K562 (cell line): ENCODE measurements at regions not wholly inside any gene's neighbourhood (a gene's known extent, or its start where the extent isn't known, plus 50 kb on each side); places are given as distances from the start of the nearest gene placed in this dataset.

Source experiments
- C11orf30 ChIP-seq: fragments of 450-650 bp; IDR thresholded peaks from 2 replicates; pipeline ENCODE4 v1.6.1; 2016; ENCODE audit warnings: low read depth, mild to moderate bottlenecking
- EHMT2 ChIP-seq: fragments of 450-650 bp; IDR thresholded peaks from 2 replicates; pipeline ENCODE4 v1.6.1; 2018; ENCODE audit warnings: antibody characterized with exemption
- HDAC1 ChIP-seq, 2 experiments: fragments of 450-650 bp; IDR thresholded peaks; 2 replicates each; pipeline ENCODE4 v1.6.1; 2016 to 2017; ENCODE audit warnings: inconsistent platforms in 1 of 2, mild to moderate bottlenecking in 1 of 2, moderate library complexity in 1 of 2
- MBD2 ChIP-seq: sonication (generic); IDR thresholded peaks from 2 replicates; pipeline ENCODE4 v1.6.1; 2016; ENCODE audit warnings: low read depth, borderline replicate concordance
- MYC ChIP-seq, 2 experiments: fragments of 250-450 bp in 1 of 2; sonication (Bioruptor Pico) in 1 of 2; IDR thresholded peaks; 2 replicates each; pipeline versions ENCODE4 v1.5.1 to v1.6.1; 2012 to 2021; ENCODE audit warnings: low read depth in 2 of 2, borderline replicate concordance in 1 of 2, improper control_type of control experiment in 1 of 2, low read length in 1 of 2, mild to moderate bottlenecking in 1 of 2, moderate library complexity in 1 of 2
- PHF8 ChIP-seq: fragments of 200-600 bp; sonication (generic); IDR thresholded peaks from 2 replicates; pipeline ENCODE4 v1.6.1; 2012; ENCODE audit warnings: mixed run types, mild to moderate bottlenecking, inconsistent platforms, low read length, moderate library complexity, borderline replicate concordance
- POU5F1 ChIP-seq: fragments of 150-350 bp; IDR thresholded peaks from 2 replicates; pipeline ENCODE4 v1.6.1; 2014; ENCODE audit warnings: borderline replicate concordance, low read length, low read depth, mild to moderate bottlenecking; ENCODE audit not compliant: partially characterized antibody
- PRPF4 ChIP-seq: fragments of 200-400 bp; formaldehyde crosslinking; IDR thresholded peaks from one replicate; pipeline ENCODE4 v1.6.1; 2017; ENCODE audit warnings: low read length, low read depth, mild to moderate bottlenecking; ENCODE audit not compliant: insufficient read depth, poor library complexity, severe bottlenecking
- SP2 ChIP-seq: IDR thresholded peaks from 2 replicates; pipeline ENCODE4 v1.6.1; 2011; ENCODE audit warnings: mild to moderate bottlenecking, low read depth, low read length, moderate library complexity; ENCODE audit not compliant: poor library complexity, severe bottlenecking; ENCODE audit errors: extremely low read depth
- ZNF165 ChIP-seq: fragments of 250-450 bp; sonication (Bioruptor Pico); IDR thresholded peaks from 2 replicates; pipeline ENCODE4 v1.4.0; 2020; ENCODE audit warnings: borderline replicate concordance
- ZNF717 ChIP-seq: fragments of 250-450 bp; sonication (Bioruptor Pico); IDR thresholded peaks from 2 replicates; pipeline ENCODE4 v1.5.0; 2021
- TF ChIP-seq, protein P1 (sequence below): sonication (generic); formaldehyde crosslinking; IDR thresholded peaks from 2 replicates; pipeline ENCODE4 v1.8.0; 2022; ENCODE audit warnings: missing genetic modification reagents, mild to moderate bottlenecking, moderate library complexity, borderline replicate concordance
- TF ChIP-seq, protein P2 (sequence below), 2 experiments: fragments of 450-650 bp in 1 of 2; IDR thresholded peaks; 2 replicates each; pipeline ENCODE4 v1.6.1; 2011 to 2017; ENCODE audit warnings: low read depth in 2 of 2, antibody characterized with exemption in 1 of 2, borderline replicate concordance in 1 of 2, low read length in 1 of 2, mild to moderate bottlenecking in 1 of 2, mixed read lengths in 1 of 2; ENCODE audit not compliant: control insufficient read depth in 1 of 2

DNA sequence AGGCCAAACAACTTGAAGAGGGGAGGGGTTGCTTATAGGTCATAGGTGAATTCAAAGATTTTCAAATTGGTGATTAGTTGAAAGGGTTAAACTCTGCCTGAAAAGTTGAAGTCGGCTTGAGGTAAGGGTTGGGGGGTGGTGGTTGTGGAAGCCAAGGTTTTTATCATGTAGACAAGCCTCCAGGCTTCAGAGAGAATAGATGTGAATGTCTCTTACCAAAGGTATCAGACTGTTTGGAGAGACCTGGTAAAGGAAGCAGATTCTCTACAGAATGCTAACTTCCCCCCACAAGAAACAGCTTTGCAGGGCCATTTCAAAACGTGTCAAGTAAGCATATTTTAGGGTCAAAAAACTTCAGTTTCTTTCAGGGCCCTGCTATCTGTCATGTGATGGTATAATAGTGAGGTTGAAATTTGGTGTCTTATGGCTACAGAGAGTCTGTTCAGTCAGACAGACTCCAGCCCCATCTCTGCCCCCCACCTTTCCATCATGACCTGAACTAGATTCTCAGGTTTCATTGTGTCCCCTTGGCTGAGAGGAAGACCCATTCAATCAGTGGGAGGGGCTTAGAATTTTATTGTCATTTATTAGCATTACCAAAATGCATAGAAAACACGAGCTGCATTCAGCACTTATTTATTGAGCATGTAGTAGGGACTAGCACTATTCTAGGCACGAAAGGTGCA, 136.5 kb downstream of the MAP3K7 start (continued):
- TF ChIP-seq, protein P1, sequence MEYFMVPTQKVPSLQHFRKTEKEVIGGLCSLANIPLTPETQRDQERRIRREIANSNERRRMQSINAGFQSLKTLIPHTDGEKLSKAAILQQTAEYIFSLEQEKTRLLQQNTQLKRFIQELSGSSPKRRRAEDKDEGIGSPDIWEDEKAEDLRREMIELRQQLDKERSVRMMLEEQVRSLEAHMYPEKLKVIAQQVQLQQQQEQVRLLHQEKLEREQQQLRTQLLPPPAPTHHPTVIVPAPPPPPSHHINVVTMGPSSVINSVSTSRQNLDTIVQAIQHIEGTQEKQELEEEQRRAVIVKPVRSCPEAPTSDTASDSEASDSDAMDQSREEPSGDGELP (CRISPR knock-in tag): no peak
- no peak for TF ChIP-seq SP2
- TF ChIP-seq PHF8: no peak
- peak; percentile 88 for TF ChIP-seq C11orf30
- TF ChIP-seq, protein P2, sequence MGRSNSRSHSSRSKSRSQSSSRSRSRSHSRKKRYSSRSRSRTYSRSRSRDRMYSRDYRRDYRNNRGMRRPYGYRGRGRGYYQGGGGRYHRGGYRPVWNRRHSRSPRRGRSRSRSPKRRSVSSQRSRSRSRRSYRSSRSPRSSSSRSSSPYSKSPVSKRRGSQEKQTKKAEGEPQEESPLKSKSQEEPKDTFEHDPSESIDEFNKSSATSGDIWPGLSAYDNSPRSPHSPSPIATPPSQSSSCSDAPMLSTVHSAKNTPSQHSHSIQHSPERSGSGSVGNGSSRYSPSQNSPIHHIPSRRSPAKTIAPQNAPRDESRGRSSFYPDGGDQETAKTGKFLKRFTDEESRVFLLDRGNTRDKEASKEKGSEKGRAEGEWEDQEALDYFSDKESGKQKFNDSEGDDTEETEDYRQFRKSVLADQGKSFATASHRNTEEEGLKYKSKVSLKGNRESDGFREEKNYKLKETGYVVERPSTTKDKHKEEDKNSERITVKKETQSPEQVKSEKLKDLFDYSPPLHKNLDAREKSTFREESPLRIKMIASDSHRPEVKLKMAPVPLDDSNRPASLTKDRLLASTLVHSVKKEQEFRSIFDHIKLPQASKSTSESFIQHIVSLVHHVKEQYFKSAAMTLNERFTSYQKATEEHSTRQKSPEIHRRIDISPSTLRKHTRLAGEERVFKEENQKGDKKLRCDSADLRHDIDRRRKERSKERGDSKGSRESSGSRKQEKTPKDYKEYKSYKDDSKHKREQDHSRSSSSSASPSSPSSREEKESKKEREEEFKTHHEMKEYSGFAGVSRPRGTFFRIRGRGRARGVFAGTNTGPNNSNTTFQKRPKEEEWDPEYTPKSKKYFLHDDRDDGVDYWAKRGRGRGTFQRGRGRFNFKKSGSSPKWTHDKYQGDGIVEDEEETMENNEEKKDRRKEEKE (IDR thresholded peaks at IDR 0.05; ENCODE audit: borderline replicate concordance in 1 of 2, control insufficient read depth in 1 of 2, low read depth in 2 of 2, low read length in 1 of 2): no peak
- no peak for TF ChIP-seq MYC (IDR thresholded peaks at IDR 0.05; ENCODE audit: low read depth, low read length)
- TF ChIP-seq MYC (CRISPR knock-in tag; IDR thresholded peaks at IDR 0.05; ENCODE audit: borderline replicate concordance, low read depth): no peak
- no peak for TF ChIP-seq EHMT2
- TF ChIP-seq HDAC1 (IDR thresholded peaks at IDR 0.05): no peak
- TF ChIP-seq PRPF4: no peak
- TF ChIP-seq POU5F1: no peak
- no peak for TF ChIP-seq ZNF165 (CRISPR knock-in tag)
- TF ChIP-seq ZNF717: no peak
- no peak for TF ChIP-seq MBD2
